Stimulated activated CD4-positive, alpha-beta T cell treated with anti-CD3 and anti-CD28 coated beads, Interleukin-12 subunit alpha, Interleukin-12 subunit beta, amount 100 ng/mL, for 24 hours (primary cell): ENCODE measurements at regions not wholly inside any gene's neighbourhood (a gene's known extent, or its start where the extent isn't known, plus 50 kb on each side); places are given as distances from the start of the nearest gene placed in this dataset.
"Not testable (repeated sequence)": the region's sequence is repeated elsewhere in the genome, so short reads cannot be mapped to it uniquely, and the experiment has no call there.

Experiments
- DNase-seq, 2 experiments: peaks; one replicate each; pipeline ENCODE4 v3.0.0-alpha.2; 2020; ENCODE audit warnings: low read depth in 2 of 2

- DNase-seq, result no peak
Measured at GRCh38 chr13:52931131-52931530, 82.7 kb upstream of the PCDH8 start.

DNA sequence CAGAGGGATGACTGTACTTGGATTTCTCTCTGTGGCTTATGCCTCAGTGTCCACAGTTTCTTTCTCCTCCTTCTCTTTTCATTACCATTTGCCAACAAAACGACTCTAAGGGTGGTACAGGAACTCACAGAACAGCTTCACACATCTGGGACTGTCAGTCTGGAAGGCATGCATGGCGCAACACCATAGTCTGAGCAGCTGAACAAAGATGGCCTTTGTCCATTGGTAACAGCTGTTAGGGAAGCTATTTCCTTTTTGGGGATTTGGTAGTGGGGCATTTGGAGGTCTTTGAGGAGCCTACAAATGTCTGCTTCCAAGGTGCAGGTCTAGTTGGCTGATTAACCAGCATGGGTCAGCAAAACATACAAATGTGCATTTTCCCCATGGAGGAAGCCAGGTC, 81.4 kb upstream of the PCDH8 start:
- no peak for DNase-seq

- no peak for DNase-seq
Measured at GRCh38 chr13:52926971-52927370, 78.5 kb upstream of the PCDH8 start.

- DNase-seq, result no peak
Measured at GRCh38 chr13:52925775-52926285, 77.4 kb upstream of the PCDH8 start.

DNA sequence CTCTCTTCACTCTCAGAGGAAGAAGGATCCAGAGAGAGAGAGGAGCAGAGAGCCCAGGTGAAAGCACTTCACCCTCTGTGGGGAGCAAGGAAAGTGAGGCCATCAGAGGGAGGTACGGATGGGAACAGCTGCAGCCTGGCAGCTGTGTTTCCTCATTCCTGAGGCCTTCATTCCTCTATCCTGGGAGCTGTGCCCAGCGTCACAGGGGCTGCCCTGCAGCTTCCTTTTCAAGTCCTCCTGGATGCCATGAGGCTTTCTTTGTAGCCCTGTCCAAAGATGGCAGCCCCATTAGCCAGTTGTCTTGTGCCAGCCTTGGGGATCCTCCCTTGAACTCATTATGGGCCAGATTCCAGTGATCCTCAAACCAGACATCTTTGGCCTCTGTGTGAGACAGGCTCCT, 76.8 kb upstream of the PCDH8 start:
- DNase-seq, result no peak

GRCh38 chr13:52924289-52925148, 76.1 kb upstream of the PCDH8 start:
- no peak for DNase-seq

GRCh38 chr13:52922961-52923360, 74.5 kb upstream of the PCDH8 start:
- DNase-seq, result no peak

DNA sequence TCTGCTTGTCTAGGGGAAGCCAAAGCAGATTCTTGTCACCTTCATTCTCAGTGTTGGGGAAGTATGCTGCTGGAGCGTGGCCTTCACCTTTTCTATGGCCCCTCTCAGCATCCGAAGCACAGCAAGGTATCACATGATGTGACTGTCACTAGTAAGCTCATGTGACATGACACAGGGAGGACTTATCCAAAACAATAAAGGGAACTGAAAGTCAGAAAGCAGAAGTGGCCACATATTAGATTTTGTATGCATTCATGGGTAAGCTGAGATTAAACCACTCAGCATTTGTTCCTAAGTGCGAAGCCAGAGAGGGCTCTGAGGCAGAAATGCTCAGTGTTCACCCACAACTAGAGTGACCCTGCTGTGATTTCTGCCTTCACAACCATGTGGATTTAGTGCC, 72.8 kb upstream of the PCDH8 start:
- no peak for DNase-seq

GRCh38 chr13:52916486-52916990, 68.1 kb upstream of the PCDH8 start:
- DNase-seq, result no peak

GRCh38 chr13:52911340-52911739, 62.9 kb upstream of the PCDH8 start:
- DNase-seq, result no peak

- DNase-seq, result not testable (repeated sequence)
Measured at GRCh38 chr13:52910318-52910717, 61.9 kb upstream of the PCDH8 start.

DNA sequence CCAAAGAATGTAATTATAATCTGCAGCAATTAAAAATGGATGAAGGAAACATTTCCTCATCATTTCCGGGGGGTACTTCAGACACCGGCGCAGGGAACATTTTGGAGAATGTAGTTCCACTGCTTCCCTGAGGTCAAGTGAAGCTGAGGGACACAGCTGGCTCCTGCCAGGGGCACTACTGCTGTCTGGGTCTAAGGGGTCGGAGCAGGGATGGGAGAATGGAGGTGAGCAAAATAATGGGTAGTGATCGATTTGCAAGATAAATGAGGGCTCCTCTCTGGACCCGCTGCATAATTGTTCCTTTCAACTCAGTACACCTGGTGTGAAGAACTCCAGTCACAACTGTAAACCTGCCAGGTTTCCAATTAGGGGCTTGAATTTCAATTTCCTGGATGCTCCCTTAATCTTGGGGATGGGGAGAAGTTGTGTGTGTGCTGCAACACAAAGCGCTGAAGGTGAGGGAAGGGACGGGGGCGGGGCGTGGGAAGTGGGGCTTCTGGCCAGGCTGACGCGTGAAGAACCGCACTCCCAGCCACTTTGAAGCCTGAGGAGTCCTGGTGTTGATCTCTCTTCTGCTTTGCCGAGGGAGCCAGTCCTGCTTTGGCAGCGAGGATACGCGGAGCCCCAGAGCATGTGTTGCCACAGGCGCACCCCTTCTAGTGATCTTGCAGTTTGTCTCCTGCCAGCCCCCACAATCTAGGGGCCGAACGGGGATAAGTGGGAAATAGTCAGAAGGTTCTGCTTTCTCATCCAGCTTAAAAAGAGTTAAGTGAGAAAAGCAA, 57.9 kb upstream of the PCDH8 start:
- no peak for DNase-seq

DNA sequence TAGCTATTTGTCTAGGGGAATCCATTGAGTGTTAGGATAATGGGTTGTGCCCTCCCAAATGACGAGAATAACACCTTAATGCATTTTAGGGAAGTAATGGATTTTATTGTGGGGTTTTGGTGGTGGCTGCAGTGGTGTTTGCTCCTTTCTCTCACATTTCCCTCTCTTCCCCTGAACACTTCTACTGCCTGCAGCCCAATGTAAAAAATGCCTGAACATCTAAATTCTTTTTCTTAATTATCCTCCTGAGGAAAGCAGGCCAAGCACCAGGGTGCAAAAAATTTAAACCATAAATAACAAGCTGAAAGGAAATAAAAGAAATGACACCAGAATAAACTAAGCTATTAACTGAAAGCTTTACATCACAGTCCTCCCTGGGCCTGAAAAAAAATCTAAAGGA, 57.3 kb upstream of the PCDH8 start:
- DNase-seq, result no peak

GRCh38 chr13:52903320-52903719, 54.9 kb upstream of the PCDH8 start:
- no peak for DNase-seq

DNA sequence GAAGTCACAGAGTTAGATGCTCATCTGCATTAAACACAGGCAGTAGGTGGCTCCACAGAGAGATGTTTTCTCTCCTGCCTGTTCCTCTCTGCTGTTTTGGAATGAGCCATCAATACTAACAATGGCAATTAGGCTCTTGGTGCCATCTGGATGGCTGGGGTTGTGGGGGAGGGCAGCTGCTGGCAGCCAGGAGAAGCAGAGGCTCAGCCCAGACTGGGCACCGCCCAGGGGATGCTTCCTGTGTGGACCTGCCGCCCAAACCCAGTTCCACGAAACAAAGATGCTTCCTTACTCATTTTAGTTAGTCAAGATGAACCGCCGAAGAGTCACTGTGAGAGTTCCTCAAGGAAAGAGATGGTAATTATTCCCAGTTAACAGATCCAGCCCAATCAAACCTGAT, 50.8 kb upstream of the PCDH8 start:
- DNase-seq, result no peak
